Neural cell (in vitro differentiated cells): ENCODE measurements at regions not wholly inside any gene's neighbourhood (a gene's known extent, or its start where the extent isn't known, plus 50 kb on each side); places are given as distances from the start of the nearest gene placed in this dataset.

ENCODE experiments used
- H2AFZ ChIP-seq: fragments of 200-600, 300-800 bp; sonication (generic), shearing (Covaris generic); 2 replicates; pipeline ENCODE4 v1.6.0; 2014; ENCODE audit warnings: low read depth, mild to moderate bottlenecking, antibody characterized with exemption, low read length, moderate library complexity
- H3F3A ChIP-seq: fragments of 200-600 bp; shearing (Covaris generic); 2 replicates; pipeline ENCODE4 v1.6.1; 2016; ENCODE audit warnings: mild to moderate bottlenecking, moderate library complexity, mixed read lengths, antibody characterized with exemption, low read length; ENCODE audit not compliant: insufficient read depth, poor library complexity, severe bottlenecking
- H3K27ac ChIP-seq: fragments of 200-600, 300-800 bp; sonication (generic), shearing (Covaris generic); 2 replicates; pipeline ENCODE4 v1.5.1; 2014; ENCODE audit warnings: mild to moderate bottlenecking, low read length, moderate library complexity
- H3K27me3 ChIP-seq: fragments of 300-800, 200-600 bp; sonication (generic), shearing (Covaris generic); 2 replicates; pipeline ENCODE4 v1.6.0; 2014; ENCODE audit warnings: mild to moderate bottlenecking, low read depth, low read length, moderate library complexity; ENCODE audit not compliant: insufficient read depth
- H3K36me3 ChIP-seq: fragments of 300-800, 200-600 bp; sonication (generic), shearing (Covaris generic); 2 replicates; pipeline ENCODE4 v1.5.1; 2014; ENCODE audit warnings: mild to moderate bottlenecking, antibody characterized with exemption, low read length, moderate library complexity; ENCODE audit not compliant: insufficient read depth
- H3K4me2 ChIP-seq: fragments of 300-800, 200-600 bp; sonication (generic), shearing (Covaris generic); 2 replicates; pipeline ENCODE4 v1.6.0; 2014; ENCODE audit warnings: mild to moderate bottlenecking, low read length
- H3K4me3 ChIP-seq: fragments of 300-800, 200-600 bp; sonication (generic), shearing (Covaris generic); 2 replicates; pipeline ENCODE4 v1.5.1; 2014; ENCODE audit warnings: mild to moderate bottlenecking, low read length, moderate library complexity
- H3K79me2 ChIP-seq: fragments of 200-600 bp; shearing (Covaris generic); replicated peaks from 2 replicates; pipeline ENCODE4 v1.6.0; 2014; ENCODE audit warnings: mild to moderate bottlenecking, low read length, moderate library complexity; ENCODE audit not compliant: insufficient read depth
- H3K9ac ChIP-seq: fragments of 300-800, 200-600 bp; sonication (generic), shearing (Covaris generic); 2 replicates; pipeline ENCODE4 v1.6.1; 2016; ENCODE audit warnings: mild to moderate bottlenecking, low read length, mixed read lengths
- H3K9me2 ChIP-seq: fragments of 200-600 bp; shearing (Covaris generic); 2 replicates; pipeline ENCODE4 v1.6.1; 2016; ENCODE audit warnings: mild to moderate bottlenecking, low read length, mixed read lengths; ENCODE audit not compliant: insufficient read depth
- H3K9me3 ChIP-seq: fragments of 200-600, 300-800 bp; sonication (generic), shearing (Covaris generic); 2 replicates; pipeline ENCODE4 v1.6.1; 2016; ENCODE audit warnings: mild to moderate bottlenecking, mixed run types, low read length, moderate library complexity, mixed read lengths
- H4K20me1 ChIP-seq: fragments of 200-600 bp; shearing (Covaris generic); 2 replicates; pipeline ENCODE4 v1.6.1; 2016; ENCODE audit warnings: mild to moderate bottlenecking, mixed run types; ENCODE audit not compliant: insufficient read depth
- CTCF ChIP-seq: fragments of 450-650 bp; IDR thresholded peaks from 2 replicates; pipeline ENCODE4 v1.5.1; 2014; ENCODE audit warnings: antibody characterized with exemption, mild to moderate bottlenecking, moderate library complexity; ENCODE audit not compliant: poor library complexity, severe bottlenecking
- EP300 ChIP-seq: fragments of 450-650 bp; conservative IDR thresholded peaks from 2 replicates; pipeline ENCODE4 v1.6.1; 2014; ENCODE audit warnings: antibody characterized with exemption, mild to moderate bottlenecking, moderate library complexity; ENCODE audit not compliant: poor library complexity, severe bottlenecking
- EZH2 ChIP-seq: fragments of 200-600, 300-800 bp; shearing (Covaris generic), sonication (generic); IDR thresholded peaks from 2 replicates; pipeline ENCODE4 v1.6.1; 2014; ENCODE audit warnings: antibody characterized with exemption, low read length, borderline replicate concordance, mild to moderate bottlenecking; ENCODE audit not compliant: insufficient read depth, poor library complexity, severe bottlenecking
- MXI1 ChIP-seq: fragments of 450-650 bp; conservative IDR thresholded peaks from 2 replicates; pipeline ENCODE4 v1.6.1; 2014; ENCODE audit warnings: antibody characterized with exemption, mild to moderate bottlenecking; ENCODE audit not compliant: poor library complexity, severe bottlenecking
- POLR2AphosphoS5 ChIP-seq: IDR thresholded peaks from 2 replicates; pipeline ENCODE4 v1.6.1; 2012
- RAD21 ChIP-seq: fragments of 450-650 bp; conservative IDR thresholded peaks from 2 replicates; pipeline ENCODE4 v1.6.1; 2014; ENCODE audit warnings: antibody characterized with exemption, mild to moderate bottlenecking, moderate library complexity
- REST ChIP-seq: IDR thresholded peaks from 2 replicates; pipeline ENCODE4 v1.6.1; 2012; ENCODE audit warnings: borderline replicate concordance
- SMC3 ChIP-seq: fragments of 450-650 bp; conservative IDR thresholded peaks from 2 replicates; pipeline ENCODE4 v1.6.1; 2014; ENCODE audit warnings: antibody characterized with exemption, mild to moderate bottlenecking, moderate library complexity; ENCODE audit not compliant: poor library complexity
- TAF1 ChIP-seq: IDR thresholded peaks from 2 replicates; pipeline ENCODE4 v1.6.1; 2012; ENCODE audit warnings: low read depth

- Histone ChIP-seq H3K9me3 (no peaks in the 10 kb centered on the region), H3K4me3 (no peak overlapping the region), H4K20me1 (no peaks in the 10 kb centered on the region), H2AFZ (no peak overlapping the region), H3F3A (no peaks in the 10 kb centered on the region), H3K9me2 (no peaks in the 10 kb centered on the region), H3K36me3 (no peaks in the 10 kb centered on the region), H3K9ac (no peak overlapping the region), H3K27me3 (no peaks in the 10 kb centered on the region), H3K27ac (no peak overlapping the region), H3K4me2 (no peak overlapping the region), H3K79me2 (no peaks in the 10 kb centered on the region)
- no peak for TF ChIP-seq SMC3
- no peak for TF ChIP-seq RAD21
- no peak for TF ChIP-seq MXI1
- TF ChIP-seq CTCF = no peak
- TF ChIP-seq TAF1 = no peak
- no peak for TF ChIP-seq EZH2
- no peak for TF ChIP-seq EP300
- no peak for TF ChIP-seq REST
- TF ChIP-seq POLR2AphosphoS5 = no peak
Measured at GRCh38 chr14:43591776-43592175, 915.3 kb downstream of the FSCB start.

- Histone ChIP-seq H3K36me3 (no peaks in the 10 kb centered on the region), H3K4me3 (no peak overlapping the region), H3K9me2 (no peaks in the 10 kb centered on the region), H3K79me2 (no peaks in the 10 kb centered on the region), H3K9me3 (no peaks in the 10 kb centered on the region), H3K4me2 (no peak overlapping the region), H3K27me3 (no peaks in the 10 kb centered on the region), H3K9ac (no peak overlapping the region), H3K27ac (no peak overlapping the region), H2AFZ (no peak overlapping the region), H4K20me1 (no peaks in the 10 kb centered on the region), H3F3A (no peaks in the 10 kb centered on the region)
- TF ChIP-seq CTCF = no peak
- TF ChIP-seq TAF1 = no peak
- no peak for TF ChIP-seq EP300
- no peak for TF ChIP-seq RAD21
- no peak for TF ChIP-seq POLR2AphosphoS5
Measured at GRCh38 chr14:43587183-43587582, 919.9 kb downstream of the FSCB start.
